OCI-LY3 (cell line): ENCODE measurements at regions not wholly inside any gene's neighbourhood (a gene's known extent, or its start where the extent isn't known, plus 50 kb on each side); places are given as distances from the start of the nearest gene placed in this dataset.

Experiments
- H2AFZ ChIP-seq: fragments of 200-600, 300-600 bp; shearing (Covaris generic); 2 replicates; pipeline ENCODE4 v1.6.0; 2014; ENCODE audit warnings: antibody characterized with exemption, low read depth, low read length
- H3K27ac ChIP-seq: fragments of 200-600, 300-600 bp; sonication (generic); 2 replicates; pipeline ENCODE4 v1.5.1; 2014; ENCODE audit warnings: mild to moderate bottlenecking, low read length, moderate library complexity, mixed read lengths
- H3K27me3 ChIP-seq: fragments of 200-600, 300-600 bp; sonication (generic); 2 replicates; pipeline ENCODE4 v1.6.1; 2014; ENCODE audit warnings: low read depth, low read length, mixed read lengths
- H3K36me3 ChIP-seq: fragments of 200-600, 300-600 bp; sonication (generic); replicated peaks from 2 replicates; pipeline ENCODE3; 2014; ENCODE audit warnings: low read depth, low read length, mixed read lengths
- H3K4me1 ChIP-seq: fragments of 300-600, 200-600 bp; sonication (generic); 2 replicates; pipeline ENCODE4 v1.6.1; 2014; ENCODE audit warnings: low read length, mixed read lengths
- H3K4me2 ChIP-seq: fragments of 200-600, 300-600 bp; sonication (generic); 2 replicates; pipeline ENCODE4 v1.6.1; 2014; ENCODE audit warnings: low read length, mixed read lengths
- H3K4me3 ChIP-seq: fragments of 300-600, 200-600 bp; sonication (generic); 2 replicates; pipeline ENCODE4 v1.5.1; 2014; ENCODE audit warnings: antibody characterized with exemption, mild to moderate bottlenecking, low read length, moderate library complexity
- H3K79me2 ChIP-seq: fragments of 300-600, 200-600 bp; shearing (Covaris generic); 2 replicates; pipeline ENCODE4 v1.6.1; 2014; ENCODE audit warnings: mild to moderate bottlenecking, low read length, mixed read lengths
- H3K9ac ChIP-seq: fragments of 300-600, 200-600 bp; shearing (Covaris generic); 2 replicates; pipeline ENCODE4 v1.6.0; 2014; ENCODE audit warnings: mild to moderate bottlenecking, low read length, moderate library complexity
- H3K9me3 ChIP-seq: fragments of 200-600, 300-600 bp; shearing (Covaris generic); 2 replicates; pipeline ENCODE4 v1.6.1; 2014; ENCODE audit warnings: low read length, mixed read lengths; ENCODE audit not compliant: insufficient read depth
- H4K20me1 ChIP-seq: fragments of 200-600, 300-600 bp; sonication (generic); 2 replicates; pipeline ENCODE4 v1.6.1; 2016; ENCODE audit warnings: low read length, mixed read lengths; ENCODE audit not compliant: insufficient read depth
- CTCF ChIP-seq: fragments of 200-600, 300-600 bp; sonication (generic); IDR thresholded peaks from 2 replicates; pipeline ENCODE4 v1.5.1; 2014; ENCODE audit warnings: antibody characterized with exemption, low read length, low read depth
- EZH2phosphoT487 ChIP-seq: fragments of 200-600 bp; shearing (Covaris generic); IDR thresholded peaks from 2 replicates; pipeline ENCODE4 v1.6.1; 2018; ENCODE audit warnings: antibody characterized with exemption, mixed run types, low read depth

- Histone ChIP-seq H3K4me1 (no peaks in the 10 kb centered on the region), H3K9ac (no peak overlapping the region), H4K20me1 (no peaks in the 10 kb centered on the region), H3K79me2 (no peaks in the 10 kb centered on the region), H3K4me3 (no peak overlapping the region), H3K4me2 (no peak overlapping the region), H3K36me3 (no peaks in the 10 kb centered on the region), H3K9me3 (no peaks in the 10 kb centered on the region), H3K27me3 (no peaks in the 10 kb centered on the region), H3K27ac (no peak overlapping the region), H2AFZ (no peak overlapping the region)
- TF ChIP-seq CTCF (no peak), EZH2phosphoT487 (no peak)
These were observed 623.0 kb downstream of the AACS start for GRCh38 chr12:125688223-125688622.

GRCh38 chr12:125688881-125689280, 623.6 kb downstream of the AACS start:
- Histone ChIP-seq H2AFZ (no peak overlapping the region), H3K4me1 (no peaks in the 10 kb centered on the region), H3K9me3 (no peaks in the 10 kb centered on the region), H3K36me3 (no peaks in the 10 kb centered on the region), H4K20me1 (no peaks in the 10 kb centered on the region), H3K27me3 (no peaks in the 10 kb centered on the region), H3K27ac (no peak overlapping the region), H3K79me2 (no peaks in the 10 kb centered on the region), H3K4me2 (no peak overlapping the region), H3K9ac (no peak overlapping the region), H3K4me3 (no peak overlapping the region)
- TF ChIP-seq EZH2phosphoT487 (no peak), CTCF (no peak)

GRCh38 chr12:125689576-125690410, 624.6 kb downstream of the AACS start:
- H3K27me3 ChIP-seq: no peaks in the 10 kb centered on the region
- H4K20me1 ChIP-seq: no peaks in the 10 kb centered on the region
- H3K27ac ChIP-seq: no peak overlapping the region
- no peaks in the 10 kb centered on the region for H3K79me2 ChIP-seq
- no peak overlapping the region for H2AFZ ChIP-seq
- no peak overlapping the region for H3K4me2 ChIP-seq
- H3K36me3 ChIP-seq: no peaks in the 10 kb centered on the region
- TF ChIP-seq EZH2phosphoT487 (no peak), CTCF (no peak)
- no peak overlapping the region for H3K9ac ChIP-seq
- no peaks in the 10 kb centered on the region for H3K4me1 ChIP-seq
- no peaks in the 10 kb centered on the region for H3K9me3 ChIP-seq
- H3K4me3 ChIP-seq: no peak overlapping the region

GRCh38 chr12:125690841-125691240, 625.6 kb downstream of the AACS start:
- no peaks in the 10 kb centered on the region for H3K27me3 ChIP-seq
- H3K4me3 ChIP-seq: no peak overlapping the region
- H3K9me3 ChIP-seq: no peaks in the 10 kb centered on the region
- no peaks in the 10 kb centered on the region for H4K20me1 ChIP-seq
- no peaks in the 10 kb centered on the region for H3K4me1 ChIP-seq
- no peak overlapping the region for H3K27ac ChIP-seq
- no peaks in the 10 kb centered on the region for H3K36me3 ChIP-seq
- no peak overlapping the region for H2AFZ ChIP-seq
- H3K4me2 ChIP-seq: no peak overlapping the region
- H3K79me2 ChIP-seq: no peaks in the 10 kb centered on the region
- TF ChIP-seq EZH2phosphoT487: no peak
- TF ChIP-seq CTCF: no peak
- H3K9ac ChIP-seq: no peak overlapping the region
